ENCODE measurements at regions not wholly inside any gene's neighbourhood (a gene's known extent, or its start where the extent isn't known, plus 50 kb on each side); places are given as distances from the start of the nearest gene placed in this dataset.
A peak's percentile ranks its signal among the peaks of the same experiment; 100 is the strongest.

DNA sequence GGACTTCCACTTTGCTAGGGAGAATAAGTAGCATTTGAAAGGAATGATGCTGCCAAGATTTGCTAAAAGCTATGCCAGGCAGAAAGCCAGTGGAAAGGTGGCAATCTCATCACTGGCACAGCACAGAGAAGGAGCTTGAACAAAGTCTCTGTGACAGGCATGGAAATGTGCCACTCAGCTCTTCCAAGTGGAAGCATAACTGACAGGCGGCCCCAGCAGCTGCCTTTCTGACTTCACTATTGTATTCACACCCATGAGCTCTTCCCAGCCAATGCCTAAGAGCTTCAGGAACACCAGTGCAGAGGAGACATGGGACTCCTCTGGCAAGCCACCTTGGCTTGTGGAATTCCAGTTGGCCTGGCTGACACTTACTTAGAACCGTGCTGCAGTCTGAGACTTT, 134.6 kb upstream of the REG3G start:
- Histone ChIP-seq H3K4me2 (ENCODE audit: low read depth, low read length, poor library complexity, severe bottlenecking) (no peak overlapping the region), H3K4me1 (ENCODE audit: low read length) (peaks cover 63% of the 10 kb centered on the region), H4K20me1 (ENCODE audit: insufficient read depth, low read depth, low read length) (no peaks in the 10 kb centered on the region), H3K9me3 (ENCODE audit: low read length) (no peaks in the 10 kb centered on the region), H2AFZ (ENCODE audit: low read length) (peak overlapping the region; percentile 13; the same call in 1 of the 2 replicates), H3K9ac (ENCODE audit: low read length) (no peak overlapping the region), H3K4me3 (ENCODE audit: low read length) (no peak overlapping the region), H3K9me2 (replicated peaks; ENCODE audit: insufficient read depth, low read length) (no peaks in the 10 kb centered on the region), H3K79me2 (ENCODE audit: low read length) (no peaks in the 10 kb centered on the region), H3K27me3 (ENCODE audit: low read length) (no peaks in the 10 kb centered on the region; the same call in 1 of the 2 replicates), H3K36me3 (ENCODE audit: insufficient read depth, low read length) (no peaks in the 10 kb centered on the region), H3K27ac (ENCODE audit: low read length) (no peak overlapping the region)
- no peak for DNase-seq

DNA sequence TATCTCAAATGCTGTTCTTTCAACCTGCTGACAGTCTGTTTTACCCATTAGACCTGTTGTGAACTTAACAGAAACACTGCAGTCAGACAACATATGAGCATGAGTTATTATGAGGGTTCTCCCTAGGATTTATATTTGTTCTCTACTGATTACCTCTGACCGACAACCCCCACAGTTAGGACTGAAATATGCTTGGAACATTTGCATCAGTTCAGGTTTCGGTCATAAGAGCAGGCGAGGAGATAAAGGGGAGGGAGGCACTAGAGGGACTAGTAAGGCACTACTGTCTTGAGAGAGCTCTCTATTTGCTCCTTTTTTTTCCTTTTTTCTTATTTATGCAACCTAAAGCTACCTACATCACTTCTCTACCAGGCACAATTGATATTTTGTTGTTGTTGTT, 133.2 kb upstream of the REG3G start:
- no peaks in the 10 kb centered on the region for H3K9me3 ChIP-seq (ENCODE audit: low read length)
- H2AFZ ChIP-seq (ENCODE audit: low read length), result peak overlapping the region; percentile 78

DNA sequence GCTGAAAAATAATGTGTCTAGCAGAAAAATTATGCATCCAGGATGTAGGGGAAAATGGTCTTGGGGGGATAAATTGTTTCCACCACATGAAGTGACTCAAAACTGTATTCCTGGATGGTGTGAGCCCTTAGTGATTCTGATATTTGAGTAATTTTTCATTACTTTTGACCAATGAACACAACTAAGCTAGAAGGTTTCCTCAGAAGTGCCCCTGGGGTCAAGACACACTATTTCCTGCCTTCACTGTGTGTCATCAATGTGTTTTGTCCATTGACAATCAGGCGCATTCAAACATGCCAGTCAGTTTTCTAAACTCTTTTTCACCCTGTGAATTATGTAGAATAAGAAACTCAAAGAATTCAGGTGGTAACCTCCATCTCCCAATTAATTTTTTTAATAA, 130.5 kb upstream of the REG3G start:
- Histone ChIP-seq H3K4me3 (ENCODE audit: low read length) (no peak overlapping the region), H3K9me3 (ENCODE audit: low read length) (no peaks in the 10 kb centered on the region), H2AFZ (ENCODE audit: low read length) (no peak overlapping the region), H4K20me1 (ENCODE audit: insufficient read depth, low read depth, low read length) (no peaks in the 10 kb centered on the region), H3K4me2 (ENCODE audit: low read depth, low read length, poor library complexity, severe bottlenecking) (no peak overlapping the region), H3K79me2 (ENCODE audit: low read length) (no peaks in the 10 kb centered on the region), H3K9me2 (replicated peaks; ENCODE audit: insufficient read depth, low read length) (no peaks in the 10 kb centered on the region), H3K36me3 (ENCODE audit: insufficient read depth, low read length) (no peaks in the 10 kb centered on the region), H3K27ac (ENCODE audit: low read length) (no peak overlapping the region), H3K27me3 (ENCODE audit: low read length) (no peaks in the 10 kb centered on the region; the same call in 1 of the 2 replicates), H3K4me1 (ENCODE audit: low read length) (peaks cover 29% of the 10 kb centered on the region), H3K9ac (ENCODE audit: low read length) (no peak overlapping the region)
- DNase-seq, result no peak

More for the DNA sequence above, 133.2 kb upstream of the REG3G start:
- Histone ChIP-seq H3K27me3 (ENCODE audit: low read length) (no peaks in the 10 kb centered on the region; the same call in 1 of the 2 replicates), H4K20me1 (ENCODE audit: insufficient read depth, low read depth, low read length) (no peaks in the 10 kb centered on the region), H3K9me2 (replicated peaks; ENCODE audit: insufficient read depth, low read length) (no peaks in the 10 kb centered on the region), H3K9ac (ENCODE audit: low read length) (peak overlapping the region; percentile 34), H3K36me3 (ENCODE audit: insufficient read depth, low read length) (no peaks in the 10 kb centered on the region), H3K79me2 (ENCODE audit: low read length) (no peaks in the 10 kb centered on the region), H3K27ac (ENCODE audit: low read length) (peak overlapping the region; percentile 26), H3K4me1 (ENCODE audit: low read length) (peaks cover 49% of the 10 kb centered on the region), H3K4me2 (ENCODE audit: low read depth, low read length, poor library complexity, severe bottlenecking) (peak overlapping the region; percentile 70), H3K4me3 (ENCODE audit: low read length) (peak overlapping the region; percentile 38)
- peak; percentile 80 for DNase-seq

DNA sequence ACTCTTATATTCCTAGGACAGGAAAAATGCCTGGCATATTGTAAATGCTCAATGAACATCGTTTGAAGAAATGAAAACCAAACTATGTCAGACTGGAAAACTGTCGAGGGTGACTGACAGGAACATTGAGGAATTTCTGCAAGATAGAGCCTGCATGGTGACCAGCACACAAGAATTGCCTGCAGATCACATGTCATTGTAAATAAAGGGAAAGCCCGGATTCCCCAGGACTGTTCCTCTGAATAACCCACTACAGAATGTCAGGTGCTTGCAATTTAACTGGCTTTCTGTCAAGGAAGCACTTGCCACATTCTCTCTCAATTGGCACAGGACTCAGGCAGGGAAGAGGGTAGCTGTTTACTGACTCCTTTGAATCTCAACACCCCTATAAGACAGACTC, 129.0 kb upstream of the REG3G start:
- Histone ChIP-seq H3K36me3 (ENCODE audit: insufficient read depth, low read length) (no peaks in the 10 kb centered on the region), H3K79me2 (ENCODE audit: low read length) (no peaks in the 10 kb centered on the region), H4K20me1 (ENCODE audit: insufficient read depth, low read depth, low read length) (no peaks in the 10 kb centered on the region), H3K9me2 (replicated peaks; ENCODE audit: insufficient read depth, low read length) (no peaks in the 10 kb centered on the region), H3K4me3 (ENCODE audit: low read length) (no peak overlapping the region), H3K9ac (ENCODE audit: low read length) (no peak overlapping the region), H3K9me3 (ENCODE audit: low read length) (no peaks in the 10 kb centered on the region), H2AFZ (ENCODE audit: low read length) (peak overlapping the region; percentile 22; the same call in 1 of the 2 replicates), H3K4me1 (ENCODE audit: low read length) (peaks cover 16% of the 10 kb centered on the region), H3K27ac (ENCODE audit: low read length) (no peak overlapping the region), H3K4me2 (ENCODE audit: low read depth, low read length, poor library complexity, severe bottlenecking) (no peak overlapping the region), H3K27me3 (ENCODE audit: low read length) (no peaks in the 10 kb centered on the region)
- DNase-seq, result no peak

DNA sequence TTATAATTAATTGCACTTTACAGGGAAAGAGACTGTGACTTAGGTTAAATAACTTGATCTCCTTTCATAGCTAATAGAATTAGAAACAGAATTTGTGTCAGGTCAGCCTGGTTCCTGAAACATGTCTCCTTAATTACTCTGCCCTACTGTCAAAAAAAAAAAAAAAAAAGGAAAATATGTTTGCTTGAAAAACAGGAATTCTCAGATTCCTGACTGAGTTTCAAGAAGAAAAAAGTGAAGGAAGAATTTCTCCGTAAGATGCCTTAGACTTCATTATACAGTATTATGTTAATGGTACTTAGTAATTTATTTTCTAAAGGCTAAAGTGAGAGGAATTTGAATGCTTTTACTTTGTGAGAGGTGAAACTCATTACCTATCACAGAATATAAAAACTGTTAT, 118.4 kb upstream of the REG3G start:
- Histone ChIP-seq H3K36me3 (ENCODE audit: insufficient read depth, low read length) (no peaks in the 10 kb centered on the region), H3K9ac (ENCODE audit: low read length) (no peak overlapping the region), H3K9me3 (ENCODE audit: low read length) (no peaks in the 10 kb centered on the region), H3K4me3 (ENCODE audit: low read length) (no peak overlapping the region), H3K9me2 (replicated peaks; ENCODE audit: insufficient read depth, low read length) (no peaks in the 10 kb centered on the region), H3K4me1 (ENCODE audit: low read length) (no peaks in the 10 kb centered on the region; the same call in 1 of the 2 replicates), H3K27ac (ENCODE audit: low read length) (no peak overlapping the region), H3K79me2 (ENCODE audit: low read length) (no peaks in the 10 kb centered on the region), H2AFZ (ENCODE audit: low read length) (no peak overlapping the region), H4K20me1 (ENCODE audit: insufficient read depth, low read depth, low read length) (no peaks in the 10 kb centered on the region), H3K27me3 (ENCODE audit: low read length) (no peaks in the 10 kb centered on the region), H3K4me2 (ENCODE audit: low read depth, low read length, poor library complexity, severe bottlenecking) (no peak overlapping the region)
- no peak for DNase-seq

DNA sequence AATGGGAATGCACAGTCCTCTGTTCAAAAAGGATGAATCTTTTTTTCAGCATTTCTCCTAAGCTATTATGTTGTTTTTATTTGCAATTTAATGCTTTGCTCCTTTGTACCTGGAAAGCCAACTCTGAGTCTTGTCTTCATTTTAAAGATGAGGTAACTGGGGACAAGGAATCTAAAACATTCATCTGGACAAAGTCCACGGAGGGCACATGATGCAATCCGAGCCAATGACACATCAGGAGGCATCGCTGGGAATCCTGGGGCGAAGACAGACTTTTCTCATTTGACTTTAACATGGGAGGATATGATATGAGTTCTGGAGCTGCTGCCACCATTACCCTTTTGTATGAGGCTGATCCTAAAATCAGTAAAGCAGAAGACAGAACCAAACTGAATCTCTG, 116.5 kb upstream of the REG3G start:
- H3K79me2 ChIP-seq (ENCODE audit: low read length), result no peaks in the 10 kb centered on the region
- H2AFZ ChIP-seq (ENCODE audit: low read length), result no peak overlapping the region
- no peak overlapping the region for H3K27ac ChIP-seq (ENCODE audit: low read length)
- no peak for DNase-seq
- H4K20me1 ChIP-seq (ENCODE audit: insufficient read depth, low read depth, low read length), result no peaks in the 10 kb centered on the region
- H3K9me2 ChIP-seq (replicated peaks; ENCODE audit: insufficient read depth, low read length), result no peaks in the 10 kb centered on the region
- H3K4me2 ChIP-seq (ENCODE audit: low read depth, low read length, poor library complexity, severe bottlenecking), result no peak overlapping the region
- H3K9me3 ChIP-seq (ENCODE audit: low read length), result no peaks in the 10 kb centered on the region
- H3K36me3 ChIP-seq (ENCODE audit: insufficient read depth, low read length), result no peaks in the 10 kb centered on the region
- H3K4me3 ChIP-seq (ENCODE audit: low read length), result no peak overlapping the region
- no peak overlapping the region for H3K9ac ChIP-seq (ENCODE audit: low read length)
- no peaks in the 10 kb centered on the region for H3K4me1 ChIP-seq (ENCODE audit: low read length)
- no peaks in the 10 kb centered on the region for H3K27me3 ChIP-seq (ENCODE audit: low read length)

DNA sequence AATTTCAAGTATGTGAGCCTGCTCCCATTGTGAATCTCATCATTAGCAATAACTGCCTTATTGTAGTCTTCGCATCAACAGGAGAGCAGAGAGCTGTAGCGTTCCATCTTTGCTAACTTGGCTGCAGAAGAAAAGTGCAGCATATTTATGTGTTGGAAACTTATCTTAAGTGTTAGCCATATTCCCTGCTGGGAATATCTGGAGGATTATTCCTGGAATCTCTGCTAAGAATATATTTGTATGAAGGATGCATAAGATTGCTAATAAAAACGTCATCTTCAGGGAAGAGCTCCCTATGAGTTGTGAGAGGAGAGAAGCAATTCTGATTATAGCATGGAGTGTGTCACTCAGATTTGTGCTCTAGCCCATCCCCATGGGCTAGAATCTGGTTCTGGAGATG, 115.1 kb upstream of the REG3G start:
- Histone ChIP-seq H3K9me2 (replicated peaks; ENCODE audit: insufficient read depth, low read length) (no peaks in the 10 kb centered on the region; the same call in 1 of the 2 replicates), H3K4me1 (ENCODE audit: low read length) (no peaks in the 10 kb centered on the region), H3K27ac (ENCODE audit: low read length) (no peak overlapping the region), H3K4me3 (ENCODE audit: low read length) (no peak overlapping the region), H3K36me3 (ENCODE audit: insufficient read depth, low read length) (no peaks in the 10 kb centered on the region), H3K79me2 (ENCODE audit: low read length) (no peaks in the 10 kb centered on the region), H3K9ac (ENCODE audit: low read length) (no peak overlapping the region), H4K20me1 (ENCODE audit: insufficient read depth, low read depth, low read length) (no peaks in the 10 kb centered on the region), H3K4me2 (ENCODE audit: low read depth, low read length, poor library complexity, severe bottlenecking) (no peak overlapping the region), H3K27me3 (ENCODE audit: low read length) (no peaks in the 10 kb centered on the region), H3K9me3 (ENCODE audit: low read length) (no peaks in the 10 kb centered on the region), H2AFZ (ENCODE audit: low read length) (no peak overlapping the region)
- DNase-seq, result no peak

DNA sequence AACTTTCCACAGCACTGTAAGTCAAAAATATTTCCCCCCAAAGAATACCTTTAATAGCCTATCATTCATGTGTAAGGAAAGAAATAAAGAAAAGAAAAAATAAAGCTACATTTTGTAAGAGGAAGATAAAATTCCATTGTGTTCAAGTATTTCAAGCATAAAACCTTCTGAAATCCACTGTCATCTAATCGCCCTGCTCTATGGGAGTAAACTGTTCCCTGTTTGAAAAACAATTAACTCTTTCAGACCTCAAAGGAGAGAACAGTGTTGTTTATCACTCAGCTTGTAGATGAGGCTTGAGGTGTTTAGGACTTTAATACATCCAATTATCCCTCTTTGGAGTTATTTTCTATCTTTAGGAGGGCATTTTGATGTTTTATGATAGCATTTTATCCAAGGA, 112.2 kb upstream of the REG3G start:
- H3K9me3 ChIP-seq (ENCODE audit: low read length), result no peaks in the 10 kb centered on the region
- H2AFZ ChIP-seq (ENCODE audit: low read length), result no peak overlapping the region
- H3K9ac ChIP-seq (ENCODE audit: low read length), result no peak overlapping the region
- H3K36me3 ChIP-seq (ENCODE audit: insufficient read depth, low read length), result no peaks in the 10 kb centered on the region
- H3K79me2 ChIP-seq (ENCODE audit: low read length), result no peaks in the 10 kb centered on the region
- no peak overlapping the region for H3K4me2 ChIP-seq (ENCODE audit: low read depth, low read length, poor library complexity, severe bottlenecking)
- H3K4me1 ChIP-seq (ENCODE audit: low read length), result no peaks in the 10 kb centered on the region
- no peak for DNase-seq
- no peaks in the 10 kb centered on the region for H4K20me1 ChIP-seq (ENCODE audit: insufficient read depth, low read depth, low read length)
- no peaks in the 10 kb centered on the region for H3K27me3 ChIP-seq (ENCODE audit: low read length)
- no peak overlapping the region for H3K4me3 ChIP-seq (ENCODE audit: low read length)
- no peak overlapping the region for H3K27ac ChIP-seq (ENCODE audit: low read length)
- H3K9me2 ChIP-seq (replicated peaks; ENCODE audit: insufficient read depth, low read length), result no peaks in the 10 kb centered on the region; the same call in 1 of the 2 replicates

DNA sequence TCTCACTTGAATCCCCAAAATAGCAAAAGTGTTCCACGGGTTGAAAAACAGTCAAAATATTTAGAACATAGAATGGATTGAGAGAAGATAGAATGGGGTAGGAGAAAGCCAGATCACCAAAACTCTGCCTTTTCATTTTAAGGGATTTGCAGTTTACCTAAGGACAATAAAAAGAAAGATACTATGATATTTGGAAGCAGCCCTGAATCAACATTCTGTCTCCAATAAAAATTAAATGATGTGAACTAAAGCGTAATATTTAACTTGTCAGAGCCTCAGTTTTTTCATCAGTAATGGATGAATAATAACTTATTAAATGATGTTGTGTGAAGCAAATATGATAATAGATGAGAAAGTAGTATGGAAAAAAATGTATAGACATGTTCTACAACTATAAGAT, 100.2 kb upstream of the REG3G start:
- no peak for DNase-seq
- H3K9me3 ChIP-seq (ENCODE audit: low read length), result no peaks in the 10 kb centered on the region
- H3K4me2 ChIP-seq (ENCODE audit: low read depth, low read length, poor library complexity, severe bottlenecking), result no peak overlapping the region
- no peaks in the 10 kb centered on the region for H3K27me3 ChIP-seq (ENCODE audit: low read length)
- H3K36me3 ChIP-seq (ENCODE audit: insufficient read depth, low read length), result no peaks in the 10 kb centered on the region
- H3K9ac ChIP-seq (ENCODE audit: low read length), result no peak overlapping the region
- H3K9me2 ChIP-seq (replicated peaks; ENCODE audit: insufficient read depth, low read length), result no peaks in the 10 kb centered on the region
- H4K20me1 ChIP-seq (ENCODE audit: insufficient read depth, low read depth, low read length), result no peaks in the 10 kb centered on the region
- H2AFZ ChIP-seq (ENCODE audit: low read length), result no peak overlapping the region
- H3K4me1 ChIP-seq (ENCODE audit: low read length), result peaks cover 8% of the 10 kb centered on the region
- H3K79me2 ChIP-seq (ENCODE audit: low read length), result no peaks in the 10 kb centered on the region
- no peak overlapping the region for H3K27ac ChIP-seq (ENCODE audit: low read length)
- H3K4me3 ChIP-seq (ENCODE audit: low read length), result no peak overlapping the region
